Endothelial cell of umbilical vein (primary cell): ENCODE measurements at regions not wholly inside any gene's neighbourhood (a gene's known extent, or its start where the extent isn't known, plus 50 kb on each side); places are given as distances from the start of the nearest gene placed in this dataset.

ENCODE experiments used
- BruUV-seq: library from RNA; stranded (reverse); fragments of 400-500 nt; replicated peaks from 2 replicates; lab custom pipeline; 2021; lab: Mats Ljungman, UMichigan
- CTCF ChIA-PET: fragments of 300-600, 350-600 bp; sonication (Branson Sonifier 250); formaldehyde crosslinking; loops from one replicate; lab custom pipeline; 2021; ENCODE audit warnings: antibody characterized with exemption, inconsistent platforms; lab: Charles Lee
- POLR2A ChIA-PET: fragments of 300-600, 350-600 bp; sonication (Branson Sonifier 250); formaldehyde crosslinking; loops from one replicate; lab custom pipeline; 2021; ENCODE audit warnings: antibody characterized with exemption, inconsistent platforms; lab: Charles Lee
- DNase-seq: peaks from one replicate; pipeline ENCODE4 v3.0.0-alpha.2; 2011; ENCODE audit warnings: low read depth, low spot score
- FAIRE-seq: peaks from 2 replicates; lab custom pipeline; 2011; peaks lifted over from hg19 to GRCh38; lab: Jason Lieb, UNC
- H2AFZ ChIP-seq: 2 replicates; pipeline ENCODE4 v1.6.0; 2012; ENCODE audit warnings: low read depth, low read length, control low read depth, inconsistent platforms
- H3K27ac ChIP-seq: 2 replicates; pipeline ENCODE4 v1.5.1; 2011; ENCODE audit warnings: low read depth, mild to moderate bottlenecking, control low read depth, low read length, moderate library complexity; ENCODE audit not compliant: insufficient read depth
- H3K27me3 ChIP-seq, 2 experiments: 2 replicates each; pipeline versions ENCODE4 v1.6.0 to v1.6.1; 2011; ENCODE audit warnings: low read length in 2 of 2, mixed read lengths in 1 of 2; ENCODE audit not compliant: control insufficient read depth in 2 of 2, insufficient read depth in 2 of 2
- H3K36me3 ChIP-seq, 2 experiments: 2 replicates in 1 of 2; 3 replicates in 1 of 2; pipeline ENCODE4 v1.5.1; 2011; ENCODE audit warnings: low read length in 2 of 2, mild to moderate bottlenecking in 1 of 2, moderate library complexity in 1 of 2; ENCODE audit not compliant: control insufficient read depth in 2 of 2, insufficient read depth in 2 of 2; ENCODE audit errors: extremely low read depth in 1 of 2
- H3K4me1 ChIP-seq: 3 replicates; pipeline ENCODE4 v1.5.1; 2011; ENCODE audit warnings: mild to moderate bottlenecking, low read length; ENCODE audit not compliant: control insufficient read depth, insufficient read depth; ENCODE audit errors: extremely low read depth
- H3K4me2 ChIP-seq: 2 replicates; pipeline ENCODE4 v1.6.1; 2011; ENCODE audit warnings: low read length, control low read depth, mixed read lengths; ENCODE audit not compliant: insufficient read depth
- H3K4me3 ChIP-seq, 3 experiments: fragments of 200-600 bp in 1 of 3; sonication (generic), shearing (Covaris generic) in 1 of 3; replicated peaks in 1 of 3; 2 replicates each; pipeline ENCODE4 v1.5.1; 2011 to 2016; ENCODE audit warnings: control low read depth in 3 of 3, low read length in 3 of 3, mild to moderate bottlenecking in 2 of 3, inconsistent platforms in 1 of 3, low read depth in 1 of 3, moderate library complexity in 1 of 3; ENCODE audit not compliant: insufficient read depth in 1 of 3
- H3K79me2 ChIP-seq: 2 replicates; pipeline ENCODE4 v1.6.0; 2012; ENCODE audit warnings: low read length, inconsistent platforms; ENCODE audit not compliant: control insufficient read depth, insufficient read depth
- H3K9ac ChIP-seq: replicated peaks from 2 replicates; pipeline ENCODE3; 2011; ENCODE audit warnings: low read length, control low read depth; ENCODE audit not compliant: insufficient read depth; ENCODE audit errors: extremely low read depth
- H3K9me1 ChIP-seq: replicated peaks from 3 replicates; pipeline ENCODE4 v1.6.0; 2011; ENCODE audit warnings: mild to moderate bottlenecking, low read length; ENCODE audit not compliant: control insufficient read depth, insufficient read depth; ENCODE audit errors: extremely low read depth
- H3K9me3 ChIP-seq: replicated peaks from 2 replicates; pipeline ENCODE4 v1.5.1; 2012; ENCODE audit warnings: low read length, inconsistent platforms; ENCODE audit not compliant: control insufficient read depth, insufficient read depth
- H4K20me1 ChIP-seq: replicated peaks from 2 replicates; pipeline ENCODE3; 2011; ENCODE audit warnings: mild to moderate bottlenecking, low read length; ENCODE audit not compliant: control insufficient read depth, insufficient read depth; ENCODE audit errors: extremely low read depth
- CTCF ChIP-seq, 2 donors: IDR thresholded peaks; 1 replicate in 1 of 2; 2 replicates in 1 of 2; pipeline ENCODE4 v1.5.1; 2011; ENCODE audit warnings: low read length in 2 of 2, mild to moderate bottlenecking in 2 of 2, moderate library complexity in 2 of 2, control low read depth in 1 of 2, inconsistent platforms in 1 of 2, low read depth in 1 of 2; ENCODE audit not compliant: insufficient read depth in 1 of 2; ENCODE audit errors: extremely low read depth in 1 of 2
- EZH2 ChIP-seq: IDR thresholded peaks from 2 replicates; pipeline ENCODE4 v1.6.1; 2012; ENCODE audit warnings: borderline replicate concordance, low read depth, mild to moderate bottlenecking, moderate library complexity, low read length, inconsistent platforms; ENCODE audit not compliant: severe bottlenecking
- FOS ChIP-seq: IDR thresholded peaks from 2 replicates; pipeline ENCODE4 v1.6.1; 2011; ENCODE audit warnings: mild to moderate bottlenecking, low read length, moderate library complexity, borderline replicate concordance; ENCODE audit not compliant: insufficient read depth
- GATA2 ChIP-seq: IDR thresholded peaks from 2 replicates; pipeline ENCODE4 v1.7.0; 2011; ENCODE audit warnings: low read depth, mild to moderate bottlenecking, moderate library complexity, mixed read lengths, low read length; ENCODE audit not compliant: insufficient read length, insufficient read depth
- JUN ChIP-seq: IDR thresholded peaks from 2 replicates; pipeline ENCODE4 v1.6.1; 2011; ENCODE audit warnings: borderline replicate concordance, low read depth; ENCODE audit not compliant: insufficient read length, insufficient read depth
- MAX ChIP-seq: IDR thresholded peaks from 2 replicates; pipeline ENCODE4 v1.6.1; 2011; ENCODE audit not compliant: insufficient read depth, insufficient read length
- MYC ChIP-seq: IDR thresholded peaks from one replicate; pipeline ENCODE4 v1.6.1; 2011; ENCODE audit warnings: mild to moderate bottlenecking, low read depth, low read length
- POLR2A ChIP-seq: IDR thresholded peaks from 2 replicates; pipeline ENCODE4 v1.6.1; 2012; ENCODE audit warnings: low read depth, mild to moderate bottlenecking, control low read depth, low read length
- POLR2AphosphoS5 ChIP-seq: IDR thresholded peaks from 2 replicates; pipeline ENCODE4 v1.6.1; 2012; ENCODE audit warnings: low read depth, mild to moderate bottlenecking, control low read depth, low read length, moderate library complexity; ENCODE audit not compliant: insufficient read depth
- dilution Hi-C: fragments of 300-500 bp; cut with MboI; formaldehyde crosslinking; loops from one replicate; pipeline ENCODE4 v1.15.0; 2019; ENCODE audit warnings: low sequenced_read_pairs; ENCODE audit not compliant: extremely low pct_ligation_motif_present
- intact Hi-C: fragments of 100-400 bp; cut with micrococcal nuclease; formaldehyde crosslinking; loops from one replicate; pipeline ENCODE4 v1.10.0; 2022

GRCh38 chr9:26561928-26562327 lies 330.7 kb downstream of the CAAP1 start:
- no peak overlapping the region for H3K4me3 ChIP-seq
- POLR2A ChIA-PET: no interaction called here
- CTCF ChIA-PET: no interaction called here
- H3K79me2 ChIP-seq: no peaks in the 10 kb centered on the region
- no peaks in the 10 kb centered on the region for H4K20me1 ChIP-seq
- H2AFZ ChIP-seq: no peak overlapping the region
- H3K9me1 ChIP-seq: no peaks in the 10 kb centered on the region
- H3K9ac ChIP-seq: no peak overlapping the region
- DNase-seq (no peak), FAIRE-seq (no peak)
- H3K27me3 ChIP-seq: no peaks in the 10 kb centered on the region
- dilution Hi-C loops (no loop called here), intact Hi-C loops (no loop called here)
- no peaks in the 10 kb centered on the region for H3K36me3 ChIP-seq
- no peaks in the 10 kb centered on the region for H3K9me3 ChIP-seq
- H3K4me2 ChIP-seq: no peak overlapping the region
- no peaks in the 10 kb centered on the region for H3K4me1 ChIP-seq
- no peak for TF ChIP-seq FOS
- no peak for TF ChIP-seq MAX
- TF ChIP-seq MYC: no peak
- no peak for TF ChIP-seq POLR2A
- no peak for TF ChIP-seq POLR2AphosphoS5
- TF ChIP-seq CTCF (IDR thresholded peaks at IDR 0.05; ENCODE audit: extremely low read depth in 1 of 2, insufficient read depth in 1 of 2, low read depth in 1 of 2, low read length in 2 of 2): no peak
- TF ChIP-seq JUN: no peak
- no peak for TF ChIP-seq GATA2
- TF ChIP-seq EZH2: no peak
- no peak overlapping the region for H3K27ac ChIP-seq
- no TSS peak for BruUV-seq
